HG03460 (cell line): ENCODE measurements at regions not wholly inside any gene's neighbourhood (a gene's known extent, or its start where the extent isn't known, plus 50 kb on each side); places are given as distances from the start of the nearest gene placed in this dataset.
A peak's percentile ranks its signal among the peaks of the same experiment; 100 is the strongest.
"Not testable (repeated sequence)": the region's sequence is repeated elsewhere in the genome, so short reads cannot be mapped to it uniquely, and the experiment has no call there.

Experiments used
- ATAC-seq: cut with Tn5 transposase; IDR thresholded peaks from one replicate; pipeline ENCODE4 v1.9.1; 2021; ENCODE audit not compliant: unreplicated experiment

DNA sequence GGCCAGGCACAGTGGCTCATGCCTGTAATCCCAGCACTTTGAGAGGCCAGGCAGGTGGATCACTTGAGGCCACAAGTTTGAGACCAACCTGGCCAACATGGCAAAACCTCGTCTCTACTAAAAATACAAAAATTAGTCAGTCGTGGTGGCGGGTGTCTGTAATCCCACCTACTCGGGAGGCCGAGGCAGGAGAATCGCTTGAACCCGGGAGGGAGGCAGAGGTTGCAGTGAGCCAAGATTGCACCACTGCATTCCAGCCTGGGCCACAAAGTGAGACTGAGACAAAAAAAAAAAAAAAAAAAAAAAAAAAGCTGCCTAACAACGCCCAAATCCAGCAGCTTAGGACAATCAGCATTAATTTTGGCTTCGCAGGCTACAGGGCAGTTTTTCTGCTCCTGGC, 167.1 kb downstream of the GOSR1 start:
- ATAC-seq = not testable (repeated sequence)

DNA sequence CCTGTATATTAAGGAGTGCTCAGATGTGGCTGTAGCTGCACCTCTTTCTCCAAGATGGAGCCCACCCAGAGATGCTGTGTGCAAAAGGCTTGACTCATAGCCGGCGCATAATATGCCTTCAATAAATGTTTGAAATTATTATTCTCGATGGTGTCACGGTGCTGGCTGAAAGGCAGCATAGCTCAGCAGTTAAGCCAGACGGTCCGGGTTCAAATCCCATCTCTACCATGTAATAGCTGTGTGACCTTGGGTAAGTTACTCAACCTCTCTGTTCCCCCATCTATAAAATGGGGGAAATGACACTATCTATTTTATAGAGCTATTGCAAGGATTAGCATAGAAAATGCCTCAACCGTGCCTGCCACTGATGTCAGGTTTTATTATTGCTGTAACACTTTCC, 164.2 kb downstream of the GOSR1 start:
- ATAC-seq = not testable (repeated sequence)

DNA sequence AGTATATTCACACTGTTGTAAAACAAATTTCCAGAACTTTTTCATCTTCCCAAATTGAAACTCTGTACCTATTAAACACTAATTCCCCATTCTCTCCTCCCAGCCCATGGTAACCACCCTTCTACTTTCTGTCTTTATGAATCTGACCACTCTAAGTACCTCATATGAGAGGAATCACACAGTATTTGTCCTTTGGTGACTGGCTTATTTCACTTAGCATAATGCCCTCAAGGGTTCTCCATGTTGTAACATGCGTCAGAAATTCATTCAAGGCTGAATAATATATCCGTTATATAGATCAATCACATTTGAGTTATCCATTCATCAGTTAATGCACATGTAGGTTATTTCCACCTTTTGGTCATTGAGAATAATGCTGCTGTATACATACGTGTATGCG, 162.2 kb downstream of the GOSR1 start:
- not testable (repeated sequence) for ATAC-seq

DNA sequence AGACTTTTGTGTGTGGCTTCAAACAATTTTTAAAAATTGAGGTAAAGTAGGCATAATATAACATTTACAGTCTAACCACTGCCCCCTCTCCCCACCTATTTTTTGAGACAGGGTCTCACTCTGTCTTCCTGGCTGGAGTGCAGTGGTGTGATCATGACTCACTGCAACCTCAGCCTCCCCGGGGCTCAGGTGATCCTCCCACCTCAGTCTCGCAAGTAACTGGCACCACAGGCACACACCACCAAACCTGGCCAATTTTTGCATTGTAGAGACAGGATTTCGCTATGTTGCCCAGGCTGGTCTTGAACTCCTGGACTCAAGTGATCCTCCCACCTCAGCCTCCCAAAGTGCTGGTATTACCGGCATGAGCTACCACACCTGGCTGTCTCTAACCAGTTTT, 161.8 kb downstream of the GOSR1 start:
- ATAC-seq = not testable (repeated sequence)

DNA sequence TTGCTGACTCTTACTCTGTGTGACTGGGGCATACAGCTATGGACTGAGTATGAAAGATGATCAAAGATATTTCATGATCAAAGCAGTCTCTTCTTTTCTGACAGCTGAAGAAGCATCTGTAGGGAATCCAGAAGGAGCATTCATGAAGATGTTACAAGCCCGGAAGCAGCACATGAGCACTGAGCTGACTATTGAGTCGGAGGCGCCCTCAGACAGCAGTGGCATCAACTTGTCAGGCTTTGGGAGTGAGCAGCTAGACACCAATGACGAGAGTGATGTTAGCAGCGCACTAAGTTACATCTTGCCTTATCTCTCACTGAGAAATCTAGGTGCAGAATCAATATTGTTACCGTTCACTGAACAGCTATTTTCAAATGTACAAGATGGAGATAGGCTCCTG, 154.4 kb downstream of the GOSR1 start:
- not testable (repeated sequence) for ATAC-seq

DNA sequence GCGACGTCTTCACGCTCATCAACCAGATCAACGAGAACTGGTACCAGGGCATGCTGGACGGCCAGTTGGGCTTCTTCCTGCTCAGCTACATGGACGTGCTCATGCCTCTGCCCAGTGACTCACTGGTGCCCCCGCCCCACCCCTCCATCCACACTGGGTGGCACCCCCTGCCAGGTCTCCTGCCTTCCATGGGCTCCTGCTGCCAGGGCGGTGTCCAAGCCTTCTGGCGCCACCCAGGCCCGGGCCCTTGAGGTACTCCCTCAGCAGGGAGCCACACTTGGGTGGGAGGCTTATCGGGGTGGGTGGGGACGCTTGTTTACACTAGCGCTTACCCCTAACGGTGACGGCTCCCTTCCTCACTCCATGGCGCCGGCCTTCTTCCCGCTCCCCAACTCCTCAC, 148.2 kb downstream of the GOSR1 start:
- not testable (repeated sequence) for ATAC-seq

DNA sequence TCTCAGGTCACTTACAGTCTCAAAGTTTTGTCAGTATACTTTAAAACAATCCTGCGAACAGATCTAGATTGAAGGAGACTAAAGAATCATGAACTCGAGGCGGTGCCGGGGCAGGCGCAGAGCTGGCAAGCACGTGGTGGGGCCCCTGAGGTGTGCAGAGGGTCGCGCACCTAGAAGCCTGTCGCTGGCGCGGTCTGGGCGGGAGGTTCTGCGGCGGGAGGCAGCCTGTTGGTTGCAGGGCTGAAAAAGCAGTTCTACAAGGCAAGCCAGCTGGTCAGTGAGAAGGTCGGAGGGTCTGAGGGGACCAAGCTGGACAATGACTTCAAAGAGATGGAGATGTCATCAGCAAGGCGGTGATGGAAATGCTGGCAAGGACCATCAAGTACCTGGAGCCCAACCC, 147.0 kb downstream of the GOSR1 start:
- not testable (repeated sequence) for ATAC-seq

DNA sequence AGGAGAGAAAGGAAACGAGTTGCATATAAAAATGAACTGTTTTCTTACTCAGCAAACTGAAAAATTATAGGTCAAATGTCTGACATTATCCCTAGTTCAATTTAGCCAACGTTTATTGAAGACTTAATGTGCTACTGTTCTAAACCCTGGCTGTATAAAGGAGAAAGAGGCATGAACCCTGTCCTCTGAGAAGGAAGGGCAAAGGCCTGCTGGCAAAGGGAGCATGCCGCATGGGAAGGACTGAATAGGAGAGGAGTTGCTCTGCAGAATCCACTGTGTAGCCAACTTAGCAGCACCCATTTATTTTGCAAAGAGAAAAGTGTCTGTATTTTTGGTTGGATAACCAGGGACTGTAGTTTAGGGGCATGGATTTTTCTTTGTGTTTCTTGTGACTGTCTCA, 132.5 kb downstream of the GOSR1 start:
- not testable (repeated sequence) for ATAC-seq

DNA sequence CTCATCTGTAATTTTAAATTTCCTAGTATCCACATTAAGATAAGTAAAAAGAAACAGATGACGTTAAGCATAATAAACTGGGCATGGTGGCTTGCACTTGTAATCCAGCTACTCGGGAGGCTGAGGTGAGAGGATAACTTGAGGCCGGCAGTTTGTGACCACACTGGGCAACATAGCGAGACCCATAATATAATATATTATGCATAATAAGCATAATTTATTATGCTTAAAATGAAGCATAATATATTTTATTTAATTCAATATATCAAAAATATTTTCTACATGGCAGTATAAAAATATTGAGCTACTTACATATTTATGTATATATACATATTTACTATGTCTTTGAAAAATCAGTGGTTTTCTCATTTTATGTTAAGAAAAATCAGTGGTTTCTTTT, 128.3 kb downstream of the GOSR1 start:
- no peak for ATAC-seq

DNA sequence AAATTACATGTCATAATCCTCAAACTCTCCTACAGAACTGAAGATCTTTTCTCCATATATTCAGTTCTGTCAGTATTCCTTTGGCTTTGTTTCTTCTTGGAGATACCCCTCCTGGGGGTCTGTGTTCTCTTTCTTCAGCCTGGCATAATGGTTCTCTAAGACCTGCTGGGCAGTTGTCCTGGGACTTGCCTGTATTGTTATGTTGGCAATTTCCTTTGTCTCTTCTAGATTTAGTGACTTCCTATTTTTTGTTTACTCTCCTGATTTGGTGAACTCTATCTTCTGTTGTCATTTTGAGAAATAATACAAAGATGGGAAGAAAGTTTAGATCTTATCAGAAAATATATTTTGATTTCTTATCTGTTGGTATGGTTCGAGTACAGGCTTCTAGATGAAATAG, 127.8 kb downstream of the GOSR1 start:
- ATAC-seq = no peak

DNA sequence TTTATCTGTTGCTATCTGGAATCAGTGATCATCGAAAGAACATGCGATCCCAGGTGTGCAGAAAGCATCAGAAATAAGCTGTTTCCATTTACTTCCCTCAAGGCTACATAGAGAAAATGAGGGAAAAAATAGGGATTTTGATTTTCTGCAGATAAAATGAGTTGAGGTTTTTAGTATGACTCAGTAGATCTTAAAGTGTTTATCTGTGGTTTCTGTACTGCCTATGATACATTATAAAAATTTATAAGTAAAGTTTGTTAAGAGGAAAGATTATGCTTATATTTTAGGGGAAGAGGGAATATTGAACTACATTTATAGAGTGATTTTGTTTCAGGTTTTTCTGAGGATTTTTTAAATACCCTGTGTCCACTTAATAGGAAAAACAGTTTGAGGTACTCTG, 125.2 kb downstream of the GOSR1 start:
- ATAC-seq = not testable (repeated sequence)

DNA sequence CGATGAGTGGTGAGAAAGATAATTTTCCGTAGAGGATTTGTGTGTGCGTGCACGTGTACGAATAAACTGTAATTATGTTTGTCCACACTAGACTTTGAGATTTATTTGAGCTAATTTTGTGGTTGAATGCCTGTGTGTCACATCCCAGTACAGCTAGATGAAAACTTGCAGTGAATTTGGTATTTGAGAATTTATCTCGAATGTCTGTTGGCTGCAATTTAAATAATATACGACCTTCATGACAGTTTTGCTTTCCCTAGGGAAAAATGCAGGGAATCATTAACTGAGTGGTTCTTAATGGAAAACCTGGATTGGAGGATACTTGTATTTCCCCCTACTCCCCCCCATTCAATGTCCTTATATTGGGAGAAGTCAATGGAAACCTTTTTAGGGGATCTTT, 124.8 kb downstream of the GOSR1 start:
- not testable (repeated sequence) for ATAC-seq

DNA sequence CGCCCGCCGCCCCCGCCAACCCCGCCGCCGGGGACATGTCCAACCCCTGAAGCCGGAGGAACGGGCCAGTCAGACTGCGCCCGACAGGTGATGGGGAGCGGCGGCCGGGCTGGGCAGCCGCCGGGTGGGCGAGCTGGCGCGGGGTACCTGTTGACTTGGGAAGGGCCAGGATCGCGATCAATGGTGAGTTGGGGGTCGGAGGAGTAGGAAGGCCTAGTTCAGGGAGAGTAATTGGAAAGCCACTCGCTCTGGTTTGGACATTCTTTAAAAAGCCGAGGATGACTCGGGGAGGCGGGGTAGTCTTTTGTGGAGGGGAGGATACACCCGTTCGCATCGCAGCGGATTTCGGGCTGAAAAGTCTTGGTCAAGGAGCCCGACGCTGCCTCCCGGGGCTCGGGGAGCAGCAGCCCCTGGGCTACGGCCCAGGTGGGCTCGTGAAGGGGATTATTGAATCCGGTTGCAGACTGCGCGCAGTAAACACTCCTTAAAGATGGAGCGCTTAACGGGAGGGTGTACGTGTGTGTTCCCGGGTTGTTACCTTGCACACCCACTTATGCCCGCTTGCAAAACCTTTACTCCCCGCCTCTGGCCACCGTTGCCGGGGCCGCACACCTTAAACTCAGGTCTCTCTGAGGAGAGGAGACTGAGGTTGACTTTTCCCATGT, 123.8 kb downstream of the GOSR1 start:
- no peak for ATAC-seq

DNA sequence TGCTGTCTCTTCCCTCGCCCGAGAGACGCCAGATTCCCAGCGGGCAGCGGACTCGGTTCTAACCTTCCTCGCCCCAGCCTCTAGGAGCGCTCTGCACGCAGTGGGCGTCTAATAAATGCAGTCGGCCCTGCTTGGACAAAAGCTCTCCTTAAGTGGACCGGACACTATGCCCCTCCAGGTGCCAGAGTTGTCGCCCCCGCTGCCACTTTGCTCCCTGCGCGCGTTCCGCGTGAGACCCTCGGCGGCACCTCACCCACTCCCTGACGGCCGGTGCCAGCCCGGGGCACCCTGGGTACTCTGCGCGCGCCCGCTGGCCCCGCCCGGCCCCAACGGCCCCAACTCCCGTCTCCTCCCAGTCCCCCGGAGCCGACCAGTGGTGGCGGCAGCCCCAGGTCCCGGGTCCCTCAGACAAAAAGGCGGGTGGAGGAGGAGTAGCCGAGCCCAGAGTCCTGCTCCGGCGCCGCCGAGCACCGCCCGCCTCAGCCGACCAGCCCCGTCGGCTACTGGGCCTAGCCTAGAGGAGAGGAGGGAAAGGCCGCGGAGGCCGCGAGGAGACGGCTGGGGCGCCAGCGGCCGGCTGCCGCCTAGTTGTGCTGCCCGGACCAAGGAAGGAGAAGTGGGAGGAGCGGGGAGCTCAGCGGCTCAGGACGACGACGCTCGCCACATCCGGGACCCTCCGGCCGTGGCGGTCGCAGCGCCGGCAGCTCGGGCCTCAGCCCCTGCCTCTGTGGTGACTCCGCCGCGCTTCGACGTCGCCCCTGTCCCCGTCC, 123.0 kb downstream of the GOSR1 start:
- ATAC-seq = peak; percentile 84

DNA sequence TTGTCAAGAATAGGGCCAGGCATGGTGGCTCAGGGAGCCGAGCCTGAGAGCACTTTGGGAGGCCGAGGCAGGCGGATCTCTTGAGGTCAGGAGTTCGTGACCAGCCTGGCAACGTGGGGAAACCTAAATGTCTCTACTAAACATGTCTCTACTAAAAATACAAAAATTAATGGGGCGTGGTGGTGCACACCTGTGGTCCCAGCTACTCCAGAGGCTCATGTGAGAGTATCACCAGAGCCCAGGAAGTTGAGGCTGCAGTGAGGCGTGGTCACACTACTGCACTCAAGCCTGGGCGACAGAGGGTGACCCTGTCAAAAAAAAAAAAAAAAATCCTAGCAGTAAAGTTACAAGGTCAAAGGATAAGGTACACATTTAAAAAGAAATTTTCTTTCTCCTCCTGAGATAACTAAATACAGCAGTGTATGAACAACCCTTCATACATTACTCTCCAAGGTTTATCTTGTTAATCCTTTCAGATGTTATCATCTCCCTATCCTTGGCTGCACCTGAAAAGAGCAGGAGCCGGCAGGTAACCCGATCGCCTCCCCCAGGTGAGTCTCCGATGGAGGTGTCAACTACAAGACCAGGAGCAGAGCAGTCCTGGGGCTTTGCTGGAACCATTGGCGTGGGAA, 122.3 kb downstream of the GOSR1 start:
- no peak for ATAC-seq

DNA sequence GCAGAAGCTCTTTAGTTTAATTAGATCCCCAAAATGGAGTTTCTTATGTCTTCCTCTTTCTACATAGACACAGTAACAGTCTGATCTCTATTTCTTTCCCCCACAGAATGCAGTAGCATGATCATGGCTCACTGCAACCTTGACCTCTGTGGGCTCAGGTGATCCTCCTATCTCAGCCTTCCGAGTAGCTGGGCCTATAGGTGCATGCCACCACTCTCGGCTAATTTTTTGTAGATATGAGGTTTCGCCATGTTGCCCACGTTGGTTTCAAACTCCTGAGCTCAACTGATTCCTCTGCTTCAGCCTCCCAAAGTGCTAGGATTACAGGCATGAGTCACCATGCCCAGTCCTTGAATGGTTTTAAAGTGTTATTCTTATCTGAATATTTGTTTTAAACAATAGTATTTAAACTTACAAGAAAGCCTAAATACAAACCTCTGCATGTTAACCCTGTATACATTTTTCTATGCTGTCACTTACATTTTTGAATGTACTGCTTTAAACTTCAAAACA, 120.6 kb downstream of the GOSR1 start:
- ATAC-seq = no peak

DNA sequence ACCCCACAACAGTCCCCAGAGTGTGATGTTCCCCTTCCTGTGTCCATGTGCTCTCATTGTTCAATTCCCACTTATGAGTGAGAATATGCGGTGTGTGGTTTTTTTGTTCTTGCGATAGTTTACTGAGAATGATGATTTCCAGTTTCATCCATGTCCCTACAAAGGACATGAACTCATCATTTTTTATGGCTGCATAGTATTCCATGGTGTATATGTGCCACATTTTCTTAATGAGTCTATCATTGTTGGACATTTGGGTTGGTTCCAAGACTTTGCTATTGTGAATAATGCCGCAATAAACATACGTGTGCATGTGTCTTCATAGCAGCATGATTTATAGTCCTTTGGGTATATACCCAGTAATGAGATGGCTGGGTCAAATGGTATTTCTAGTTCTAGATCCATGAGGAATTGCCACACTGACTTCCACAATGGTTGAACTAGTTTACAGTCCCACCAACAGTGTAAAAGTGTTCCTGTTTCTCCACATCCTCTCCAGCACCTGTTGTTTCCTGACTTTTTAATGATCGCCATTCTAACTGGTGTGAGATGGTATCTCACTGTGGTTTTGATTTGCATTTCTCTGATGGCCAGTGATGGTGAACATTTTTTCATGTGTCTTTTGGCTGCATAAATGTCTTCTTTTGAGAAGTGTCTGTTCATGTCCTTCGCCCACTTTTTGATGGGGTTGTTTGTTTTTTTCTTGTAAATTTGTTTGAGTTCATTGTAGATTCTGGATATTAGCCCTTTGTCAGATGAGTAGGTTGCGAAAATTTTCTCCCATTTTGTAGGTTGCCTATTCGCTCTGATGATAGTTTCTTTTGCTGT, 120.0 kb downstream of the GOSR1 start:
- not testable (repeated sequence) for ATAC-seq

DNA sequence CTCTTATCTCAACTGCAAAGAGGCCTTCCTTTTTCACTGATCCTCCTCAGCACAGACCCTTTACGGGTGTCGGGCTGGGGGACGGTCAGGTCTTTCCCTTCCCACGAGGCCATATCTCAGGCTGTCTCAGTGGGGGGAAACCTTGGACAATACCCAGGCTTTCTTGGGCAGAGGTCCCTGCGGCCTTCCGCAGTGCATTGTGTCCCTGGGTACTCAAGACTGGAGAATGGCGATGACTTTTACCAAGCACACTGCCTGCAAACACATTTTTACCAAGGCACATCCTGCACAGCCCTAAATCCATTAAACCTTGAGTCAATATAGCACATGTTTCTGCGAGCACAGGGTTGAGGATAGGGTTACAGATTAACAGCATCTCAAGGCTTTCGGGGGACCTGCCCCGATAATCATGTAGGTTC, 117.8 kb downstream of the GOSR1 start:
- ATAC-seq = not testable (repeated sequence)

DNA sequence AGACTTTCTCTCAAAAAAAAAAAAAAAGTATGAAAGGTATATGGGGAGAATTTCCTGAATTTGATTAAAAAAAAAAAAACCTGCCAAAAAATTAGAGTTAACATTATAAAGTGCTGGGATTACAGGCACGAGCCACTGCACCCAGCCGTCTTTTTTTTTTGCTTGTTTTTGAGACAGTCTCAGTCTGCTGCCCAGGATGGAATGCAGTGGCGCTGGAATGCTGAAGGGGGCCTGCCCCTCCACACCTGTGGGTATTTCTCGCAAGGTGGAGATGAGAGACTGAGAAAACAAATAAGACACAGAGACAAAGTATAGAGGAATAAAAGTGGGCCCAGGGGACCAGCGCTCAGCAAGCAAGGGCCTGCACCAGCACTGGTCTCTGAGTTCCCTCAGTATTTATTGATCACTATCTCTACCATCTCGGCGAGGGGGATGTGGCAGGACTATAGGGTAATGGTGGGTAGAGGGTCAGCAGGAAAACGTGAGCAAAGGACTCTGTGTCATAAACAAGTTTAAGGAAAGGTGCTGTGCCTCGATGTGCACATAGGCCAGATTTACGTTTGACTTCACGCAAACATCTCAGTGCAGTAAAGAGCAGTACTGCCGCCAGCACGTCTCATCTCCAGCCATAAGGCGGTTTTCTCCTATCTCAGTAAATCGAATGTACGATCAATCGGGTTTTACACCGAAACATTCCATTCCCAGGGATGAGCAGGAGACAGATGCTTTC, 117.2 kb downstream of the GOSR1 start:
- ATAC-seq = no peak

DNA sequence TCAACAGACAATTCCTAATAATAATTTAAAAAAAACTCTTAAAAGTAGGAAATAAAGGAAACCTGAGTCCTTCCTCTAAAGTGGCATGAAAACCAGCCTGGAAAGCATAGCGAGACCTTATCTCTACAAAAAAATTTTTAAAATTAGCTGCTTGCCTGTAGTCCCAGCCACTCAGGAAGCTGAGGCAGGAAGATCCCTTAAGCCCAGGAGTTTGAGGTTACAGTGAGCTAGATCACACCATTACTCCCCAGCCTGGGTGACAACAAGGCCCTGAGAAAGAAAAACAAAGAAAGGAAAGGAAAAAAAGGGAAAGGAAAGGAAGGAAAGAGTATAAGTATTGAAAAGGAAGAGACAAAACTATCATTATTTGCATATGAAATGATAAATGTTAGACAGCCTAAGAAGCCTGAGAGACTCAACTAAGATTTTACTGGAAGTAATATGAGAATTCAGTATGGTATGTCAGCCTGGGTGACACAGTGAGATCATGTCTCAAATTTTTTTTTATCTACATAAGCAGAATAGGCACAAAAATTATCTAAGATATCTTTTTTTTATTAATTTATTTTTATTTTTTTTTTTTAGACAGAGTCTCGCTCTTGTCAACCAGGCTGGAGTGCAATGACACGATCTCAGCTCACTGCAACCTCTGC, 113.0 kb downstream of the GOSR1 start:
- ATAC-seq = no peak
